WTC11 (cell line): ENCODE measurements at regions not wholly inside any gene's neighbourhood (a gene's known extent, or its start where the extent isn't known, plus 50 kb on each side); places are given as distances from the start of the nearest gene placed in this dataset.

Experiments used
- ATAC-seq: fragments of 200-7000 bp; cut with Tn5 transposase; 2 replicates; pipeline ENCODE4 v1.10.0; 2021; ENCODE audit warnings: mild to moderate bottlenecking, moderate library complexity
- CTCF ChIA-PET: fragments of 300-600 bp; sonication (Branson Sonifier 250); formaldehyde crosslinking; loops from one replicate; lab custom pipeline; 2021; ENCODE audit warnings: antibody characterized with exemption; lab: Charles Lee
- POLR2A ChIA-PET: fragments of 350-600 bp; sonication (Branson Sonifier 250); formaldehyde crosslinking; loops from one replicate; lab custom pipeline; 2021; ENCODE audit warnings: antibody characterized with exemption; lab: Charles Lee
- DNase-seq: peaks from one replicate; pipeline ENCODE4 v3.0.0; 2021; ENCODE audit warnings: low spot score
- H3K27ac Mint-ChIP-seq: 2 replicates; pipeline ENCODE4 v1.8.0; 2021; ENCODE audit warnings: mixed read lengths
- H3K27me3 Mint-ChIP-seq: 2 replicates; pipeline ENCODE4 v1.8.0; 2021; ENCODE audit warnings: low read depth, mild to moderate bottlenecking, moderate library complexity, mixed read lengths
- H3K36me3 Mint-ChIP-seq: 2 replicates; pipeline ENCODE4 v1.8.0; 2021; ENCODE audit warnings: mixed read lengths
- H3K4me1 Mint-ChIP-seq: 2 replicates; pipeline ENCODE4 v1.8.0; 2022; ENCODE audit warnings: mixed read lengths
- H3K4me3 Mint-ChIP-seq: 2 replicates; pipeline ENCODE4 v1.8.0; 2021; ENCODE audit warnings: mild to moderate bottlenecking, moderate library complexity, mixed read lengths
- H3K9me3 Mint-ChIP-seq: 2 replicates; pipeline ENCODE4 v1.8.0; 2021; ENCODE audit warnings: mixed read lengths
- CBFB ChIP-seq: sonication (generic); formaldehyde crosslinking; IDR thresholded peaks from 2 replicates; pipeline ENCODE4 v1.8.1; 2022; ENCODE audit warnings: mild to moderate bottlenecking, low read depth, missing genetic modification reagents
- CTCF ChIP-seq: fragments of 200-600 bp; IDR thresholded peaks from 2 replicates; pipeline ENCODE4 v1.8.0; 2022; ENCODE audit warnings: antibody characterized with exemption
- ELF4 ChIP-seq: sonication (generic); formaldehyde crosslinking; IDR thresholded peaks from 2 replicates; pipeline ENCODE4 v1.8.1; 2022; ENCODE audit warnings: low read depth, mild to moderate bottlenecking, moderate library complexity, missing genetic modification reagents
- ESRRA ChIP-seq: sonication (generic); formaldehyde crosslinking; IDR thresholded peaks from 2 replicates; pipeline ENCODE4 v1.8.1; 2022; ENCODE audit warnings: mild to moderate bottlenecking, missing genetic modification reagents, borderline replicate concordance
- ETV6 ChIP-seq: sonication (generic); formaldehyde crosslinking; IDR thresholded peaks from 2 replicates; pipeline ENCODE4 v1.8.1; 2022; ENCODE audit warnings: mild to moderate bottlenecking, missing genetic modification reagents
- FOXJ3 ChIP-seq: sonication (generic); formaldehyde crosslinking; IDR thresholded peaks from 2 replicates; pipeline ENCODE4 v1.9.0; 2021; ENCODE audit warnings: missing genetic modification reagents, mild to moderate bottlenecking, borderline replicate concordance
- GABPB1 ChIP-seq: sonication (generic); formaldehyde crosslinking; IDR thresholded peaks from 2 replicates; pipeline ENCODE4 v1.8.1; 2023; ENCODE audit warnings: mild to moderate bottlenecking, missing genetic modification reagents
- GRHL2 ChIP-seq: fragments of 250-450 bp; sonication (Bioruptor Pico); IDR thresholded peaks from 2 replicates; pipeline ENCODE4 v1.8.0; 2022; ENCODE audit warnings: mild to moderate bottlenecking, moderate library complexity; ENCODE audit not compliant: insufficient replicate concordance, severe bottlenecking
- GTF2I ChIP-seq: fragments of 250-450 bp; sonication (Bioruptor Pico); conservative IDR thresholded peaks from 2 replicates; pipeline ENCODE4 v1.4.0; 2021; ENCODE audit warnings: mild to moderate bottlenecking
- HMGA2 ChIP-seq: fragments of 250-450 bp; sonication (Bioruptor Pico); IDR thresholded peaks from 2 replicates; pipeline ENCODE4 v1.4.0; 2021; ENCODE audit warnings: mild to moderate bottlenecking, moderate library complexity
- JUN ChIP-seq: sonication (generic); formaldehyde crosslinking; IDR thresholded peaks from 2 replicates; pipeline ENCODE4 v1.8.0; 2023; ENCODE audit warnings: mild to moderate bottlenecking, missing genetic modification reagents
- KAT7 ChIP-seq: sonication (generic); formaldehyde crosslinking; IDR thresholded peaks from 2 replicates; pipeline ENCODE4 v1.8.1; 2023; ENCODE audit warnings: missing genetic modification reagents, mild to moderate bottlenecking, borderline replicate concordance
- PRRX2 ChIP-seq: fragments of 250-450 bp; sonication (Bioruptor Pico); IDR thresholded peaks from 2 replicates; pipeline ENCODE4 v1.8.0; 2021; ENCODE audit warnings: mild to moderate bottlenecking
- RELA ChIP-seq: sonication (generic); formaldehyde crosslinking; IDR thresholded peaks from 2 replicates; pipeline ENCODE4 v1.8.1; 2022; ENCODE audit warnings: missing genetic modification reagents, mild to moderate bottlenecking, borderline replicate concordance
- SOX15 ChIP-seq: fragments of 250-450 bp; sonication (Bioruptor Pico); IDR thresholded peaks from 2 replicates; pipeline ENCODE4 v1.9.0; 2021; ENCODE audit warnings: mild to moderate bottlenecking
- TEAD4 ChIP-seq: sonication (generic); formaldehyde crosslinking; IDR thresholded peaks from 2 replicates; pipeline ENCODE4 v1.8.0; 2022; ENCODE audit warnings: mild to moderate bottlenecking, missing genetic modification reagents
- ZNF138 ChIP-seq: sonication (generic); formaldehyde crosslinking; conservative IDR thresholded peaks from 2 replicates; pipeline ENCODE4 v1.8.1; 2022; ENCODE audit warnings: mild to moderate bottlenecking, moderate library complexity, missing genetic modification reagents
- ZSCAN18 ChIP-seq: fragments of 250-450 bp; sonication (Bioruptor Pico); IDR thresholded peaks from 2 replicates; pipeline ENCODE4 v2.1.2; 2022; ENCODE audit warnings: mild to moderate bottlenecking, moderate library complexity
- TF ChIP-seq, protein P1 (sequence below): sonication (generic); formaldehyde crosslinking; conservative IDR thresholded peaks from 2 replicates; pipeline ENCODE4 v1.8.1; 2022; ENCODE audit warnings: mild to moderate bottlenecking, missing genetic modification reagents
- TF ChIP-seq, protein P2 (sequence below): fragments of 250-450 bp; sonication (Bioruptor Pico); IDR thresholded peaks from 2 replicates; pipeline ENCODE4 v1.9.0; 2021; ENCODE audit warnings: moderate library complexity, mild to moderate bottlenecking, inconsistent platforms, borderline replicate concordance
- TF ChIP-seq, protein P3 (sequence below): sonication (generic); formaldehyde crosslinking; IDR thresholded peaks from 2 replicates; pipeline ENCODE4 v1.8.0; 2022; ENCODE audit warnings: missing genetic modification reagents
- TF ChIP-seq, protein P4 (sequence below): fragments of 250-450 bp; sonication (Bioruptor Pico); IDR thresholded peaks from 2 replicates; pipeline ENCODE4 v1.8.0; 2021; ENCODE audit warnings: mild to moderate bottlenecking
- TF ChIP-seq, protein P5 (sequence below): fragments of 250-450 bp; sonication (Bioruptor Pico); conservative IDR thresholded peaks from 2 replicates; pipeline ENCODE4 v1.9.0; 2021; ENCODE audit warnings: mild to moderate bottlenecking

- no peaks in the 10 kb centered on the region for H3K27me3 Mint-ChIP-seq
- TF ChIP-seq, protein P1, sequence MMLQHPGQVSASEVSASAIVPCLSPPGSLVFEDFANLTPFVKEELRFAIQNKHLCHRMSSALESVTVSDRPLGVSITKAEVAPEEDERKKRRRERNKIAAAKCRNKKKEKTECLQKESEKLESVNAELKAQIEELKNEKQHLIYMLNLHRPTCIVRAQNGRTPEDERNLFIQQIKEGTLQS (CRISPR knock-in tag), result no peak
- TF ChIP-seq CTCF (no peak), ETV6 (CRISPR knock-in tag) (no peak), ZSCAN18 (CRISPR knock-in tag) (no peak), ELF4 (CRISPR knock-in tag) (no peak)
- TF ChIP-seq, protein P2, sequence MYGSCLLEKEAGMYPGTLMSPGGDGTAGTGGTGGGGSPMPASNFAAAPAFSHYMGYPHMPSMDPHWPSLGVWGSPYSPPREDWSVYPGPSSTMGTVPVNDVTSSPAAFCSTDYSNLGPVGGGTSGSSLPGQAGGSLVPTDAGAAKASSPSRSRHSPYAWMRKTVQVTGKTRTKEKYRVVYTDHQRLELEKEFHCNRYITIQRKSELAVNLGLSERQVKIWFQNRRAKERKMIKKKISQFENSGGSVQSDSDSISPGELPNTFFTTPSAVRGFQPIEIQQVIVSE (CRISPR knock-in tag), result no peak
- TF ChIP-seq, protein P3, sequence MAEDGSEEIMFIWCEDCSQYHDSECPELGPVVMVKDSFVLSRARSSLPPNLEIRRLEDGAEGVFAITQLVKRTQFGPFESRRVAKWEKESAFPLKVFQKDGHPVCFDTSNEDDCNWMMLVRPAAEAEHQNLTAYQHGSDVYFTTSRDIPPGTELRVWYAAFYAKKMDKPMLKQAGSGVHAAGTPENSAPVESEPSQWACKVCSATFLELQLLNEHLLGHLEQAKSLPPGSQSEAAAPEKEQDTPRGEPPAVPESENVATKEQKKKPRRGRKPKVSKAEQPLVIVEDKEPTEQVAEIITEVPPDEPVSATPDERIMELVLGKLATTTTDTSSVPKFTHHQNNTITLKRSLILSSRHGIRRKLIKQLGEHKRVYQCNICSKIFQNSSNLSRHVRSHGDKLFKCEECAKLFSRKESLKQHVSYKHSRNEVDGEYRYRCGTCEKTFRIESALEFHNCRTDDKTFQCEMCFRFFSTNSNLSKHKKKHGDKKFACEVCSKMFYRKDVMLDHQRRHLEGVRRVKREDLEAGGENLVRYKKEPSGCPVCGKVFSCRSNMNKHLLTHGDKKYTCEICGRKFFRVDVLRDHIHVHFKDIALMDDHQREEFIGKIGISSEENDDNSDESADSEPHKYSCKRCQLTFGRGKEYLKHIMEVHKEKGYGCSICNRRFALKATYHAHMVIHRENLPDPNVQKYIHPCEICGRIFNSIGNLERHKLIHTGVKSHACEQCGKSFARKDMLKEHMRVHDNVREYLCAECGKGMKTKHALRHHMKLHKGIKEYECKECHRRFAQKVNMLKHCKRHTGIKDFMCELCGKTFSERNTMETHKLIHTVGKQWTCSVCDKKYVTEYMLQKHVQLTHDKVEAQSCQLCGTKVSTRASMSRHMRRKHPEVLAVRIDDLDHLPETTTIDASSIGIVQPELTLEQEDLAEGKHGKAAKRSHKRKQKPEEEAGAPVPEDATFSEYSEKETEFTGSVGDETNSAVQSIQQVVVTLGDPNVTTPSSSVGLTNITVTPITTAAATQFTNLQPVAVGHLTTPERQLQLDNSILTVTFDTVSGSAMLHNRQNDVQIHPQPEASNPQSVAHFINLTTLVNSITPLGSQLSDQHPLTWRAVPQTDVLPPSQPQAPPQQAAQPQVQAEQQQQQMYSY (CRISPR knock-in tag), result no peak
- H3K4me3 Mint-ChIP-seq, result no peak overlapping the region
- ChIA-PET CTCF (no interaction called here), POLR2A (no interaction called here)
- no peak for ATAC-seq
- H3K36me3 Mint-ChIP-seq, result no peaks in the 10 kb centered on the region
- no peaks in the 10 kb centered on the region for H3K4me1 Mint-ChIP-seq
- H3K9me3 Mint-ChIP-seq, result peaks cover 9% of the 10 kb centered on the region
- H3K27ac Mint-ChIP-seq, result no peak overlapping the region
- DNase-seq, result no peak
Observed at GRCh38 chr4:149269835-149270234, 545.8 kb downstream of the IQCM start.

GRCh38 chr4:149266301-149266700, 549.3 kb downstream of the IQCM start:
- no peak for TF ChIP-seq SOX15 (CRISPR knock-in tag)
- TF ChIP-seq GRHL2, result no peak
- no peak for TF ChIP-seq PRRX2 (CRISPR knock-in tag)
- TF ChIP-seq HMGA2, result no peak
- no peak for TF ChIP-seq CBFB (CRISPR knock-in tag)
- no peak for TF ChIP-seq GABPB1
- Mint-ChIP-seq H3K4me3 (no peak overlapping the region), H3K4me1 (no peaks in the 10 kb centered on the region), H3K27ac (no peak overlapping the region), H3K27me3 (no peaks in the 10 kb centered on the region), H3K9me3 (no peaks in the 10 kb centered on the region), H3K36me3 (no peaks in the 10 kb centered on the region)
- DNase-seq (no peak), ATAC-seq (no peak)
- POLR2A ChIA-PET, result no interaction called here
- CTCF ChIA-PET, result no interaction called here

DNA sequence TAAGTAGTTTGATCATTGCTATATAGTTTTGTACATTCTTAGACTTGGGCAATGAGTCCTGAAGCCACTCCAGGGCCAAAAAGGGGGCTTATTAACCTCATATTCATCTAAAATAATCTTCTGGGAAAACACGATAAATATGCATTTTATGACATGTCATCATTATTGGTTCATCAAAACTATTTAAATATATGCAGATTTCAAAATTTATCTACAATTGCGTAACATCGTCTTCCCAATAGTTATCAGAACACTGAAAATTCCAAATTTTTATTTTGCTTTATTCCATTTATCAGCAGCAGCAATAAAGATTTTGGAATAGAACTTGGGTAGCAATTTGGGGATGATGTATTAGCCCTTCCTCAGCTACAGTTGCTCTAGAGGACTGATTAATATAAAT, 550.0 kb downstream of the IQCM start:
- ATAC-seq (no peak), DNase-seq (no peak)
- no peaks in the 10 kb centered on the region for H3K9me3 Mint-ChIP-seq
- CTCF ChIA-PET, result no interaction called here
- no peaks in the 10 kb centered on the region for H3K4me1 Mint-ChIP-seq
- H3K4me3 Mint-ChIP-seq, result no peak overlapping the region
- H3K27me3 Mint-ChIP-seq, result no peaks in the 10 kb centered on the region
- POLR2A ChIA-PET, result no interaction called here
- H3K36me3 Mint-ChIP-seq, result no peaks in the 10 kb centered on the region
- H3K27ac Mint-ChIP-seq, result no peak overlapping the region
- TF ChIP-seq, protein P4, sequence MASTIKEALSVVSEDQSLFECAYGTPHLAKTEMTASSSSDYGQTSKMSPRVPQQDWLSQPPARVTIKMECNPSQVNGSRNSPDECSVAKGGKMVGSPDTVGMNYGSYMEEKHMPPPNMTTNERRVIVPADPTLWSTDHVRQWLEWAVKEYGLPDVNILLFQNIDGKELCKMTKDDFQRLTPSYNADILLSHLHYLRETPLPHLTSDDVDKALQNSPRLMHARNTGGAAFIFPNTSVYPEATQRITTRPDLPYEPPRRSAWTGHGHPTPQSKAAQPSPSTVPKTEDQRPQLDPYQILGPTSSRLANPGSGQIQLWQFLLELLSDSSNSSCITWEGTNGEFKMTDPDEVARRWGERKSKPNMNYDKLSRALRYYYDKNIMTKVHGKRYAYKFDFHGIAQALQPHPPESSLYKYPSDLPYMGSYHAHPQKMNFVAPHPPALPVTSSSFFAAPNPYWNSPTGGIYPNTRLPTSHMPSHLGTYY (CRISPR knock-in tag), result no peak
- no peak for TF ChIP-seq TEAD4 (CRISPR knock-in tag)
- no peak for TF ChIP-seq ZNF138 (CRISPR knock-in tag)
- TF ChIP-seq JUN (CRISPR knock-in tag), result no peak
- TF ChIP-seq RELA (CRISPR knock-in tag), result no peak
- TF ChIP-seq, protein P5, sequence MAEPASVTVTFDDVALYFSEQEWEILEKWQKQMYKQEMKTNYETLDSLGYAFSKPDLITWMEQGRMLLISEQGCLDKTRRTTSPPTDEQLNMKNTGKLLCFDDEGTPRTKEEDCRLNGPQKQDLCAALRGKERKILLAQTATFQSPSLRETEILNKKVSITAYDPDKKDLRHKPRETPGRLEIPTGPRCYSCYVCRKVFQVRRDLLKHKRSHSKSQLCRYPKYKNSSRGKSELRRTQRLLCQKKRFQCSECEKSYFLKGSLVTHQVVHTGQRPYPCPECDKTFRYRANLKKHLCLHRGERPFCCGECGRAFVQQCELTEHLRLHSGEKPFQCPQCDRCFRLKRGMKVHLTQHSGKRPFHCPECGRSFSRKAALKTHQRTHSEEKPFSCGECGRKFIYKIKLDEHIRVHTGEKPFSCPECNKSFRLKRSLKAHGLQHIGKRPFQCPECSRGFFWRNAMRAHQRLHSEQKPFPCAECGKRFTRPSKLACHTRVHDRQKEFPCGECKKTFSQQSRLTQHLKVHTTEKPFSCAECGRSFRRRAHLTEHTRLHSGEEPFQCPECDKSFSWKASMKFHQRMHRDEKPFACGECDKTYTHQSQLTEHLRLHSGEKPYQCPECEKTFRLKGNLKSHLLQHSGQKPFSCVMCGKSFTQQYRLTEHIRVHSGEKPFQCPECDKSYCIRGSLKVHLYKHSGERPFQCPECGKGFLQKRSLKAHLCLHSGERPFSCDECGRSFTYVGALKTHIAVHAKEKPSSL (CRISPR knock-in tag), result no peak
- TF ChIP-seq KAT7 (CRISPR knock-in tag), result no peak
- TF ChIP-seq GTF2I, result no peak
- TF ChIP-seq ESRRA (CRISPR knock-in tag), result no peak
- no peak for TF ChIP-seq FOXJ3 (CRISPR knock-in tag)
